NB4 (cell line): ENCODE measurements at regions not wholly inside any gene's neighbourhood (a gene's known extent, or its start where the extent isn't known, plus 50 kb on each side); places are given as distances from the start of the nearest gene placed in this dataset.

Experiments used
- DNase-seq: peaks from one replicate; pipeline ENCODE4 v3.0.0; 2010; ENCODE audit warnings: low read depth
- H3K4me3 ChIP-seq: one replicate; pipeline ENCODE4 v1.5.1; 2011; ENCODE audit warnings: mild to moderate bottlenecking, low read depth, low read length, moderate library complexity
- MAX ChIP-seq: IDR thresholded peaks from 2 replicates; pipeline ENCODE4 v1.6.1; 2011; ENCODE audit warnings: low read depth, low read length
- MYC ChIP-seq: IDR thresholded peaks from 2 replicates; pipeline ENCODE4 v1.6.1; 2011; ENCODE audit warnings: low read depth, low read length
- POLR2A ChIP-seq: IDR thresholded peaks from 2 replicates; pipeline ENCODE4 v1.6.1; 2011; ENCODE audit warnings: mild to moderate bottlenecking; ENCODE audit not compliant: insufficient read length; ENCODE audit errors: extremely low read depth
- TF ChIP-seq, protein P1 (sequence below): IDR thresholded peaks from one replicate; pipeline ENCODE4 v1.5.1; 2012; ENCODE audit warnings: low read depth, low read length

GRCh38 chr7:25391295-25391861, 163.1 kb upstream of the NPVF start:
- TF ChIP-seq POLR2A = no peak
- TF ChIP-seq, protein P1, sequence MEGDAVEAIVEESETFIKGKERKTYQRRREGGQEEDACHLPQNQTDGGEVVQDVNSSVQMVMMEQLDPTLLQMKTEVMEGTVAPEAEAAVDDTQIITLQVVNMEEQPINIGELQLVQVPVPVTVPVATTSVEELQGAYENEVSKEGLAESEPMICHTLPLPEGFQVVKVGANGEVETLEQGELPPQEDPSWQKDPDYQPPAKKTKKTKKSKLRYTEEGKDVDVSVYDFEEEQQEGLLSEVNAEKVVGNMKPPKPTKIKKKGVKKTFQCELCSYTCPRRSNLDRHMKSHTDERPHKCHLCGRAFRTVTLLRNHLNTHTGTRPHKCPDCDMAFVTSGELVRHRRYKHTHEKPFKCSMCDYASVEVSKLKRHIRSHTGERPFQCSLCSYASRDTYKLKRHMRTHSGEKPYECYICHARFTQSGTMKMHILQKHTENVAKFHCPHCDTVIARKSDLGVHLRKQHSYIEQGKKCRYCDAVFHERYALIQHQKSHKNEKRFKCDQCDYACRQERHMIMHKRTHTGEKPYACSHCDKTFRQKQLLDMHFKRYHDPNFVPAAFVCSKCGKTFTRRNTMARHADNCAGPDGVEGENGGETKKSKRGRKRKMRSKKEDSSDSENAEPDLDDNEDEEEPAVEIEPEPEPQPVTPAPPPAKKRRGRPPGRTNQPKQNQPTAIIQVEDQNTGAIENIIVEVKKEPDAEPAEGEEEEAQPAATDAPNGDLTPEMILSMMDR = peak; percentile 22
- peak; percentile 54 for DNase-seq
- no peak overlapping the region for H3K4me3 ChIP-seq

- no peak for DNase-seq
These were observed 163.8 kb upstream of the NPVF start for GRCh38 chr7:25391961-25392587.

DNA sequence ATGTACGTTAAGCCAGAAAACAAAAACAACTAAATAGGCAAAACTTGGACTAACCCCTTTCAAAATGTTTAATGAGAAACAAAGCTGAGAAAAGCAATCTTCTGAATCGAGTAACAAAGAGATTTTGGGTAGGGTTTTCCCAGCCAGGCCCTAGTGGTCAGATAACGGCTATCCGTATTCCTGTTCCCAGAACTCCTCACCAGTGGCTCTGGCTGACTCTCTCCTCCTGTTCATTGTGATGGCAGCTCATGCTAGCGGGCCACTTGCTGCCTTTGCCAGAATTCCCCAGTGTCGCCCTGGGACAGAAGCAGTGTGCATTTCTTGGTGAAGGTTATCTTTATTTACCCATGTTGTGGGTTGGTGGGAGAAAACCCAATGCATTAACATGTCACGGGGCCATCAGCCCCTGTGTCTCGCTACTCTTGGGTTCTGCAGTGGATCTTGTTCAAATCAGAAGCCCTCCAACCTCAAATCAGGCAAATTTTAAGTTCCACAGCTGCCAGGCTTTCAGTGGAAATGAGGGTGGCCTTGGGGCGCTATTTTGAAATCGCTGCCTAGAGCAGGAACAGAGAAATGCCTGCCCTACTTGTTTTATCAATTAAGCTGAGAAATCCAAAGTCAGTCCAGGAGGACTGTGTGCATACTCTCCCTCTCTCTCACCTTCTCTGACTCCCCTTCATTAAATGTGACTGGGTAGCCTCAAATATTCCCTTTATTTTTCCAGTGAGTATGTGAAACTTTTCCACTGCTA, 164.5 kb upstream of the NPVF start:
- DNase-seq = no peak
- TF ChIP-seq POLR2A (no peak), MAX (no peak), MYC (no peak)
- TF ChIP-seq, protein P1 = no peak
- no peak overlapping the region for H3K4me3 ChIP-seq

More at GRCh38 chr7:25391961-25392587, 163.8 kb upstream of the NPVF start:
- no peak overlapping the region for H3K4me3 ChIP-seq
- TF ChIP-seq POLR2A (no peak), MYC (no peak), MAX (no peak)
- TF ChIP-seq, protein P1 = no peak

DNA sequence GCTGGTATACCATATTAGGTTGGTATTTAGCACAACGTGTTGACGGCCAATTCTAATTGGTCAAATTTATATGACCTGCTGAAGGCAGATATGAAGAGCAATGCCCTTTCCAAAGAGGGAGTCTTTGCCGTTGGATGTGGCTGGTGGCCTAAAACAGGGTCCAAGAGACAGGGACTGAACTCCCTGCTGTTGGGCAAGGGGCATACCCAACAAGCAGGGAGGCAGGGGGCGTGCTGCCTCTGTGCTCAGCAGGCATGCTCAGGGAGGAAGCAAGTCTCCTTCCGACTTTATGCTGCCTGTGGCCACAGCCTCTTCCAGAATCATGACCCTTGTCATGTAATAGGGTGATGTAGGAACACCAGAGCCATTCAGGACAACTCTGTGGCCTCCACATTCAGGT, 167.7 kb upstream of the NPVF start:
- no peak overlapping the region for H3K4me3 ChIP-seq
- TF ChIP-seq MAX = no peak
- TF ChIP-seq, protein P1 = no peak
- TF ChIP-seq POLR2A = no peak
- TF ChIP-seq MYC = no peak

GRCh38 chr7:25396668-25397067, 168.4 kb upstream of the NPVF start:
- TF ChIP-seq MAX (no peak), MYC (no peak), POLR2A (no peak)
- TF ChIP-seq, protein P1 = no peak
- DNase-seq = no peak
- H3K4me3 ChIP-seq = no peak overlapping the region

More for the DNA sequence above, 167.7 kb upstream of the NPVF start:
- peak; percentile 28 for DNase-seq
